HG03039 (cell line): ENCODE measurements at regions not wholly inside any gene's neighbourhood (a gene's known extent, or its start where the extent isn't known, plus 50 kb on each side); places are given as distances from the start of the nearest gene placed in this dataset.

Experiments used
- ATAC-seq: cut with Tn5 transposase; IDR thresholded peaks from one replicate; pipeline ENCODE4 v1.9.1; 2021; ENCODE audit warnings: mild to moderate bottlenecking, moderate library complexity; ENCODE audit not compliant: unreplicated experiment

- no peak for ATAC-seq
Observed at GRCh38 chr11:106449763-106450162, 372.3 kb downstream of the AASDHPPT start.

DNA sequence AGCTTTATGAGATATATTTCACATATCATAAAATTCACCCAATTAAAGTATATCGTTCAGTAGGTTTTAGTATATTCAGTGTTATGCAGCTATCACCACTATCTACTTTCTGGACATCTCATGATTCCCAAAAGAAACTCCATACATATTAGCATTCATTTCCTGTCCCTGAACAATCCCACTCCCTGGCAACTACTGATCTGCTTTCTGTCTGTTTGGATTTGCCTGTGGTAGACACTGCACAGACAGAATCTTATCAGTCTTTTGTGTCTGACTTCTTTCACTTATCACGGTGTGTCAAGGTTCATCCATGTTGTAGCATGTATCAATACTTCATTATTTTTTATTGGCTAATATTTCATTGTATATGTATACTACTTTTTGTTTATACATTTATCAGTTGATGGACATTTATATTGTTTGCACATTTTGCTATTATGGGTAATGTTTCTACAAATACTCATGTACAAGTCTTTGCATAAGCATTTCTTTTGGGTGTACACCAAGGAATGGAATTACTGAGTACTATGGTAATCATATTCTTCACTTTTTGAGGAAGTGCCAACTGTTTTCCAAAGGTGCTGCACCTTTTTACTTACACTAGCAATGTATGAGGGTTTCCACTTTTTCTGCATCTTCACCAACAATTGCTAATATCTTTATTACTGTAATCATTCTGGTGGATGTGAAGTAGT is 373.9 kb downstream of the AASDHPPT start:
- no peak for ATAC-seq

GRCh38 chr11:106456647-106457046 is 379.2 kb downstream of the AASDHPPT start:
- no peak for ATAC-seq

GRCh38 chr11:106457727-106458126 is 380.3 kb downstream of the AASDHPPT start:
- no peak for ATAC-seq

DNA sequence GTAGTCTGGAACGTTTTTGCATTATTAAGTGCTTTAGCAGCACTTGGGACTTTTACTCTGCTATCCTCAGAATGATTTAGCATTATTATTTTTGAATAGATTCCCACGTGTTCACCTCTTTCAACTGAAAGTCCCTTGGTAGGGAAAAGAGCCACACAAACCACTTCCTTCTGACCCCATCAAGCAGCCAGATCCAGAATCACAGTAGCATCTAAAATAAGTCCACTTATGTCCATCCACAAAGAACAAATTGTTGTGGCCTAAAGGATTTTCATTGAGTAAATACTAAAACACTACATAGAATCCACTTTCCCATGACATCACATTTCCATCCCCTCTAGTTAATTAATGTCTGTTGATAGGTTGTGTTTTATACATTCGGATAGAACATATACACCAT is 381.7 kb downstream of the AASDHPPT start:
- ATAC-seq = no peak

DNA sequence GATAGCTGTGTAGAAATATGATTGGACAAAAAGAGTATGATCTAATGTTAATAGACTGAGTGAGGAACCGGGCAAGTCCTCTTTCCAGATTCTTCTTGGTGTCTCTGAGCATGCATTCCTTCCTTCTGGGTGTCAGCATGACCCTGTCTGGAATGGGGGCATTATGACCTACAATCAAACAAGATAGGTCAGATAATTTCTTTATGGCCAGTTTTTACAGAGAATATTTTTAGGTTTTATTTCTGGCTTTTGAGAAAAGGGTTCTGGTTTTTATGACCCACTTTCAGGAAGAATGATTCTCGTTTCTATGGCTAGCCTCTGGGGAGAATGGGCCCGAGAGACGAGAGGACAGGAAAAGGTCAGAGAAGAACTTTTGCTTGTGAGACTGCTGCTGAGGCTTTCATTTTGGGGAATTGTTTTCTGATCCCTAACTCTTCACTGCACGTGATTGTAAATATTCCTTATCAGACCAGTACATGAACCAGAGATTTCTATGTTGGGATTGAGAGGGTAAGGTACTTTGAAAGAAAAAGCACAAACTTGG is 383.8 kb downstream of the AASDHPPT start:
- no peak for ATAC-seq

- no peak for ATAC-seq
Observed at GRCh38 chr11:106461839-106462545, 384.5 kb downstream of the AASDHPPT start.

DNA sequence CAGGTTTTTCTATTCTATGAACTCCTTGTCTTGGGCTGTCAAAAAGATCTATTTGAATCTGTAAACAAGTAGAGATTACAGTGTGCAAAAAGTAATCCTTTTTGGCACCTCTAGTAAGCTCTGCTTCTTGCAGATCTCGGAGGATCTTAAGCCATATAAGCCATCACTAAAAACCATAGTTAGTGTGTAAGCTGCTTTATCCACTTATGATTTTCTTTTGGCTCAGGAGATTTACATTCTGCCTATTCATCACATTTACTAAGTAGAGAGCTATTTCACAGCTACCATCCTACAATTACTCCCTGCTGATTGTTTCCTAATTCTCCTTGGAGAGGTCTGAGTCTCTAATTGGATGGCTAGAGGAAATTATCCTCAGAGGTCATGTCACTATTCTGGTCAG is 385.7 kb downstream of the AASDHPPT start:
- ATAC-seq = no peak

- ATAC-seq = no peak
Observed at GRCh38 chr11:106463796-106464201, 386.3 kb downstream of the AASDHPPT start.

GRCh38 chr11:106464728-106465127 is 387.3 kb downstream of the AASDHPPT start:
- ATAC-seq = no peak

GRCh38 chr11:106466521-106467080 is 389.1 kb downstream of the AASDHPPT start:
- ATAC-seq = no peak

- ATAC-seq = no peak
Observed at GRCh38 chr11:106467501-106467900, 390.0 kb downstream of the AASDHPPT start.

- no peak for ATAC-seq
Observed at GRCh38 chr11:106468086-106468485, 390.6 kb downstream of the AASDHPPT start.

- ATAC-seq = no peak
Observed at GRCh38 chr11:106468531-106468930, 391.1 kb downstream of the AASDHPPT start.

GRCh38 chr11:106470230-106470629 is 392.8 kb downstream of the AASDHPPT start:
- no peak for ATAC-seq

GRCh38 chr11:106471276-106471675 is 393.8 kb downstream of the AASDHPPT start:
- no peak for ATAC-seq

GRCh38 chr11:106473089-106473722 is 395.7 kb downstream of the AASDHPPT start:
- ATAC-seq = no peak

DNA sequence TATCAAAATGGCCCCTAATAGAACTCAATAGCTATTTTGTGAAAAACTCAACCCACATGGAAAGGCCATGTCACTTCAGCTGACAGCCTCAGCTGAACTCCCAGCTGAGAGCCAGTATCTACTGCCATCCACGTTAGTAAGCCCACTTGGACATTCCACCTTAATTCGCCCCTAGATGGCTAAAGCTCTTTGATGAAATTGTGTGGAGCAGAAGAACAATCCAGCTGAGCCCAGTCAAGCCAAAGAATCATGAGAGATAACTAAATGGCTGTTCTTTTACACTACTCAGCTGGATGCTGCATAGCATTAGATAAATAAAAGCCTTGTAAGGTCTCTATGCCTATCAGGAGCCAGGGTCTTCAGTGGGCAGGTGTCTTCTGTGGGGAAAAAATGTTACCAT is 396.8 kb downstream of the AASDHPPT start:
- no peak for ATAC-seq

GRCh38 chr11:106475181-106475580 is 397.7 kb downstream of the AASDHPPT start:
- ATAC-seq = no peak

DNA sequence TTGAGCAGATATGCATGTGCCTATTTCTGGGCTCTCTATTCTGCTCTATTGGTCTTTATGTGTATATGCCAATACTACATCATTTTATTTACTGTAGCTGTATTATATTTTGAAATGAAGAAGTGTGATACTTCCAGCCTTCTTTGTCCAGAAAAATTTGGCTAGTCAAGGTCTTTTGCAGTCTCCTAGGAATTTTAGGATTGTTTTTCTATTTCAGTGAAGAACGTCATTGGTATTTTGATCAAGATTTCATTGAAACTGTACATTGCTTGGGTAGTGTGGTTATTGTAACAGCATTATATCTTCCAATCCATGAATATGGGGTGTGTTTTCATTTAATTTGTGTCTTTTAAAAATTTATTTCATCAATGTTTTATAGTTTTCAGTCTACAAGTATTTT is 400.3 kb downstream of the AASDHPPT start:
- no peak for ATAC-seq

GRCh38 chr11:106479646-106480045 is 402.2 kb downstream of the AASDHPPT start:
- no peak for ATAC-seq
